HG02884 (cell line): ENCODE measurements at regions not wholly inside any gene's neighbourhood (a gene's known extent, or its start where the extent isn't known, plus 50 kb on each side); places are given as distances from the start of the nearest gene placed in this dataset.
"Not testable (repeated sequence)": the region's sequence is repeated elsewhere in the genome, so short reads cannot be mapped to it uniquely, and the experiment has no call there.

ENCODE experiments used
- ATAC-seq: cut with Tn5 transposase; IDR thresholded peaks from one replicate; pipeline ENCODE4 v1.9.1; 2021; ENCODE audit warnings: mild to moderate bottlenecking, moderate library complexity; ENCODE audit not compliant: unreplicated experiment

DNA sequence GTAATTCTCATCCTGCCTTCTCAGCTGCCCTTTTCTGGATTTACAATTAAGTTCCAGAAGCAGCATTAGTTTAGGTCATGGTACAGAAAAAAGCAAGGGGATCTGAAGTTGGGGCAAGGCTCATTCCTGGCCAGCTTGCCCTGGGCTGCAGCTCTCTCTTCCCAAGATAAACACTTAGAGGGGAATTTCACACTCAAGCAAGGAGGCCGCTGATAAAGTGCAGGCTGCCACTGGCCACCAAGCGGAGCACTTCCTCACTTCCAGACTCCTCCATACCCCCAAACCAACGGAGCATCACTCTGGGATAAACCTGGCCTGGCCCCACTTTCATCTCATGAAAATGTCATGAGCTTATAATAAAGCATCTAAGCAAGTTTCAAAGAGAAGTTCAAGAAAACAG lies 445.5 kb upstream of the MKI67 start:
- no peak for ATAC-seq

DNA sequence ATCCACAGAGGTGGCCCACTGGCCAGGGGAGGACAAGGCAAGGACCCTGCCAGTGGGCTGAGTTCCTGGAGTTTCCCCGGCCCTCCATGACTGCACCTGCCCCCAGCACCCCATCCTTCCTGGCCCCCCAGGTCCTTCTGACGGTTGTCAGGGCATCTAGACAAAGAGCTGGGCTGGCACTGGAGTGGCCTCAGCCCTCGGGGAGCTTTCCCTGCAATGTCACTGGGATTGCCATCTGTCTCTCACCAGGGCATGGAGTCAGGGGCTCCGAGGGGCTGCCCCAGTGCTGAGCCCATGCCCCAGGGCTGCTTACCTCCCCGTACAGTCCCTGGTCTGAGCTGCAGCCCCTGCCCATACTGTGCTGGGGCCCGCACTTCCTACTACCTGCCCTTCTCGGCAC lies 446.5 kb upstream of the MKI67 start:
- ATAC-seq = no peak

DNA sequence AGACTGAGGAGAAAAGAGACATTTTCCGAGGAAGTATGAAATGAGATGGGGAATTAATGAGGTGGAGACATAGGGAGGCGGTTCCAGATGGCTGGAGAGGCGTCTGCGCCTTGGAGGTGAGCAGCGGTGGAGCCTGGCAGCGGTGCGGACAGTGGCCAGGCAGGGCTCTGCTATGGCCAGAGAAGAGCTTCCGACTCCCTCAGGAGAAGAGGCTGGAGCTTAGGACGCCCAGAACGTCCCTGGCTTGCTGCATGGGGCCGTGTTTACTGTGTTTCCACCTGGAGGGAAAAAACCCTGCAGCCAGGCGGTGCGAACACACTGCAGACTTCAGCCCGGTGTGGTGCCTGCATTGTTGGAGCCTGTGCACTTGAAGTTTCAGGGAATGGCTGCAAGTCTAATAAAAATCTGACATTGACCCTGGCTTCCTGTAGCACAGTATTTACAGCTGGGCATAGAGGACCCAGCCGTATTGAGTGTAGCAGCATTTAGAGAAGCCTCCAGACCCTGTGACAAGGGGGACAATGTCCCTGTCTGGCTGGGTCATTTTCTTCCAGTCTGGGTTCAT lies 447.1 kb upstream of the MKI67 start:
- ATAC-seq = no peak

DNA sequence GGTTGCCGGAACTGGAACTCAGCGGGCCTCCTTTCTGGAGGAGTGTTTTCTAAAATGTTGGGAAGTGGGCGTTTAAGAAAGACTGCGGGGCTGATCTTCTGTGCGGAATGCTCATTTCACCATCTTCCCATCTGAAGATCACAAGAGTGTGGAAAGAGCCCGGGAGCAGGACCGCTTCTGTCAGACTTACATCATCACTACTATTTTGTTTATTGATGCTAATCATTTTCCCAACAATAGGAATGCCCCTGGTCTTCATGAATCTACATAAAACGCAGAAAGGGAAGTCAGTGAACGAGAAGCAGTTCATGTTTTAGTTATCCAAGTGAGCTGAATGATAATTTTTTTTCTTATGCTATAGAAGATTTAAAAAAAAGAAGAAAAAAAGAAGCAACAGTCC lies 447.8 kb upstream of the MKI67 start:
- no peak for ATAC-seq

DNA sequence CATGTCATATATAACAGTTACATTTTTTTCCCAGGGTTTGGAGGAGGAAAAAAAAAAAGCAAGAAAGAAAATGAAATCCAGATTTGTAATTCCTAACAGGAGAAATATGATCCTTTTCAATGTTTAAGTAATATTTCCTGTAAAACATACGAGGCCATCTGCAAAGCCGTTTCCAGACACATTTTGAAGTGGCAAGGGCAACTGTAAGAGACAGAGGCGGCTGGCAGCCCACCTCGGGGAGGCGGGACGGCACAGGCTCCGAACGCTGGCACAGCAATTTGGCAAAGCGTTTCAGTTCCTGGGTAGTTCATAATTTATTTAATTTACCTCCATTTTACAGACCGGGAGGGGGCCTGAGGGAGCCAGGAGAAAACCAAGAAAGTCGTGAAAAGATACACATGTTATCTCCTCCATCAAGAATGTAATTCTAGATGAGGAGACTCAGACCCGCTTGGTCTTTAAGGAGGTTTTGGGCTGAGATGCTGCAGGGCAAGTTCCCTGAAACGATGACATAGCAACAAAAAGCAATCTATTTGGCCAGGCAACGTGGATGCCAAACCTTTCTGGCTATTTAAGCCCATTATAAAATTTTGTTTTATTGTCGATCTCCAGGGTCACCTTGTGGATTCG lies 448.5 kb upstream of the MKI67 start:
- ATAC-seq = no peak

DNA sequence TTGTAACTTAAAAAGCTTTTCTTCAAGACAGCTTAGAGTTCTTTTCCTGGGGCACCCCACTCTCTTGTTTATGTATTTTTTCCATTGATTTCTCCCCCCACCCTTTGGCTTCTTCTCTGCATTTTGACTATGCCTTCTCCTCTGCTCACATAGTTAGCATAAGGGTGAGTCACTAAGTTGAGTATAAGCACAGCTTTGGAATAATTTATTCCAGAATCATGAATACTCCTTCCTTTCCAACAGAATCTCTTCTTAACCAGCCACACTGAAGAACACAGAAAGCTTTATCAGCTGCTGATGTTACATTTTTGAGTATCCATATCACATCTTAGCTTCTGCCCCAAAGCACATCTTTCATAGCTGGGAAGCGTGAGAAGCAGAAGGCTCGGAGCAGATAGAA lies 449.5 kb upstream of the MKI67 start:
- no peak for ATAC-seq

- ATAC-seq = no peak
Observed at GRCh38 chr10:128576336-128576735, 450.1 kb upstream of the MKI67 start.

DNA sequence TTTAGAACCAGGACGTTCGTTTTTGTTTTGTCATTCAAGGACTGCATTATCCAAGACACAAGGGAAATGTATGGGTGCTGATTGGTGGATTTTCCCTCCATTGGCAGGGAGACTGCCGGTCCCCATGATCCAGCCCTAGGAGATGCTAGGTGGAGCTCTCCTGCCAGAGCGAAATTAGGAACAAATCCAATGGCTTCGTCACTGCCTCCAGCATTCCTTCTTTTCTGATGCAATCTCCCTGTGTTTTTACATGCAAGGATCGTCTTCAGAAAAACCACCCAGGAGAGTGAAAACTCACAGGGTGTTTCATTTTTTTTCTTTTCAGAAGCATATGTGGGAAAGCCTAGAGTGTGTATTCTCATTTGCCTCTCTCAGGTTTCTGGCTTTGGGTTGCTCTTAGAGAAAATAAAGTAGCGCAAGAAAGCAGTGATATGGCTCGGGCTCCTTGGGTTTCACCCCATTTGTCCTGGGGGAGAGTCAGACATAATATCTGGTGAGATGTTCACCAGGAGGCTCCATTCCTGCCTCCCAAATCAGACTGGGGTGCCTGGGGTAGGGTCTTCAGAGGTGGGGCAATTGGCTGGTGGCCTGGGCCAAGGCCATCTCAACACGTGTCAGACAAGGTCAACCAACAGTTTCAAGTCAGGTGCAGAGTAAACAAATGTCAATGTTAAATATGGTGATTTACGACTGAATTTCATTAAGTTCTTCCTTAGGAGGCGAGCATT lies 450.9 kb upstream of the MKI67 start:
- ATAC-seq = no peak

GRCh38 chr10:128577958-128578750 lies 451.9 kb upstream of the MKI67 start:
- no peak for ATAC-seq

DNA sequence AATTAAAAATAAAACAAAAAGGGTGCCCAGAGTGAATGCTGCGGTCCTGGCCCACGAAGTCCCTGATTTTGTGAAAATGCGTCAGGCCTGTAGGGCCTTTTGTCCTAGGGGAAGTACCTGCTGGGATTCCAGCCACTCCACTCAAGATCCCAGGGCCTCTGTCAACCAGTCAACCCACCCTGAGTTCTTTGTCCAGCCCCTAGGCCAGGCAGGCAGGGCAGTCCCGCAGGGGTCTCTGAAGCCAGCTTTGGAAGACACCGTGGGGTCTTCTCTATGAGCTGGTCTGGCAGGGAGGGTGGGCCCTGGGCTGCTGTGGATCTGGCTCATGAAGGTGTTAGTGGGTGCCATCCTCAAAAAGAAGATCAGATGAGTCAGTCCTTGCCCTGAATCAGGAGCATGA lies 452.5 kb upstream of the MKI67 start:
- ATAC-seq = no peak

DNA sequence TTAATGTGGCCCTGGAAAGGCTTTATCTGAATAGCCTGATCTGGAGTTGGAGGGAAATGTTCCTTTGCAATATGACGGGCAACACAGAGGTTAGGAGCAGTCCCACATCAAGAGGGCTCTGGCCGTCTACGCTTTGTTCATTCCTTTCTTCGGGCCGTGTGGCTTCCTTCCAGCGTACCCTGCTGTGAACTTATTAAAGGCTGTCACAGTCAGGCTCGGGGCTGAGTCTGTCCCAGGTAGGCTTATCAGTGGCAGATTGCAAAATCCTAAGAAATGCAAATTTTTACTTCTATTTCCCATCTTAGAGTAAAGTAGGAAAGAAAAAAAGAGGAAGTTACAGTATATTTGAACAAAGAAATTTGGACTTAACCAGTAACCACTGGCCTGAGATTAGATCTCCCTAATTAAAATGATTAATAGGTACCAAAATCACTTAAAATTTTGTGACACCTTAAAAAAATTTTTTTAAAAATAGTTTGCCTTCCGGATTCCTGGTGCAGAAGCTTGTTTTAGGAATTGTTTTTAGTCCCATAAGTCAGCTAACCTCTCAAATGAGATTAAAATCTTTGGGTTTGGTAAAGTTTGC lies 453.1 kb upstream of the MKI67 start:
- ATAC-seq = no peak

GRCh38 chr10:128579901-128580300 lies 453.7 kb upstream of the MKI67 start:
- ATAC-seq = no peak

- not testable (repeated sequence) for ATAC-seq
Observed at GRCh38 chr10:128583125-128583524, 456.9 kb upstream of the MKI67 start.

- not testable (repeated sequence) for ATAC-seq
Observed at GRCh38 chr10:128586599-128586998, 460.4 kb upstream of the MKI67 start.

DNA sequence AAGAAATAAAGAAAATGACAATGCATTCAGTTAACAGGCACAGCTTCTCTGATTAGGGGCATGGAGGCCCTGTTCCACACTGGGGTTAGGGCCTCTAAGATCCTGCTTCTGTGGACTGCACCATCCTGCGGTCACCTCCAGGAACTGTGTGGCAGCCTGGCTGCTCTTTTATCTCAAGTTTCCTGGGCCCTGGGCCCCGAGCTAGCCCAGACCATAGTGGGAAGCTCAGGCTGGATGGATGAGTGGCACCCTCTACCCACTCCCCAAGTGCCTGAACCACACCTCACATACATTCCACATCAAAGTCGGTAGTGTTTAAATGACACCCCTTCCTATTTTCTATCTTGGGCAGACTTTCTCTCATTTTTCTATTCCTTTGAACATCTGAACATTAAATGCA lies 461.5 kb upstream of the MKI67 start:
- ATAC-seq = no peak

DNA sequence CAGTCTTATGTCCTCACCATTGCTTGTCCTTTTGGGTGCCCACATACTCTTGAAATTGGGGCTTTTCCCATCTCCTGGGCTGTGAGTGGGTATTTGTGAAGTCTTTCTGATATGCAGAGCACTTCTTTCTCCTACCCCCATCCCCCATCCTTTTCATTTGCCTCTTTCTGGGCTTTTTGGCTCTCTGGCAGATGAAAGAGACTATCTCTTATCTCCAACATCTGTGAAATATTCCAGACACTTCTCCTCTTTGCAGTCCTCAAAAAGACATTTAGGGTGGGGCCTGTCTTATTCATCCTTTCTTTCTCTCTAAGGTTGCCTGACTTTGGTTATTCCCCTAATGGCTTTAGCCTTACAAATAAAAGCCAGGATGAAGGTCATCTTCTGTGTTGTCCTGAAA lies 462.2 kb upstream of the MKI67 start:
- ATAC-seq = no peak

DNA sequence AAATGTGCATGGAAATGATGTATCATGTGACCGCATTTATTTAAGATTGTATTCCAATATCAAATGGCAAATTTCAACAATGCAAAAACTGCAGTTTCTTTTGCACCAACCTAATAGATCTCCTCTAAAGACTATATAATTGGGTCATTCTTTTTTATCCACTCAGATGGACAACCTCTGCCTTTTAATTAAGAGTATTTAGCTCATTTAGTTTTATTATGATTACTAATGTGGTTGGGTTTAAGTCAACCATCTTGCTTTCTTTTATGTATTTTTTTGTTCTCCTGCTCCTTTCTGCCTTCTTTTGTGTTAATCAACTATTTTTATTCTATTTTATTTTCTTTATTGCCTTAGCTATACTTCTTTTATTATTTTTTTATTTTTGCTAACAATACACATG lies 468.5 kb upstream of the MKI67 start:
- no peak for ATAC-seq

GRCh38 chr10:128596906-128597305 lies 470.7 kb upstream of the MKI67 start:
- no peak for ATAC-seq

DNA sequence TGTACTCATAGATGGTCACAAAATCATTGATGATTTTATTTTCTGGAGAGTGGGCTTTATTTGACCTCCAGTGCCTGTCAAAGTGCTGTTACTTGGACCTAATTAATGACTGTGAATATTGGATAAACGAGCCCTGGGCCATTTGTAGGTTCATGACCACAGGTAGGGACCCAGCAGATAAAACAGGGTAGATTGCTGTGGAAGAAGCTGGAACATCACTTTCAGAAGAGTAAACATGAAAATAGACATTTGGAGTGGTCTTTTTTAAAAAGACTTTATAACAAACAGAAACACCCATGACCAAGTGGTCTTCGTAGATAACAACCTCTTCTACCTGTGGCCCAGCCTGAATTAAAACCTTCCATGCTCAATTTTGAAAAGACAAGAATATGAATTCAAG lies 472.8 kb upstream of the MKI67 start:
- no peak for ATAC-seq

- no peak for ATAC-seq
Observed at GRCh38 chr10:128599538-128599937, 473.3 kb upstream of the MKI67 start.

DNA sequence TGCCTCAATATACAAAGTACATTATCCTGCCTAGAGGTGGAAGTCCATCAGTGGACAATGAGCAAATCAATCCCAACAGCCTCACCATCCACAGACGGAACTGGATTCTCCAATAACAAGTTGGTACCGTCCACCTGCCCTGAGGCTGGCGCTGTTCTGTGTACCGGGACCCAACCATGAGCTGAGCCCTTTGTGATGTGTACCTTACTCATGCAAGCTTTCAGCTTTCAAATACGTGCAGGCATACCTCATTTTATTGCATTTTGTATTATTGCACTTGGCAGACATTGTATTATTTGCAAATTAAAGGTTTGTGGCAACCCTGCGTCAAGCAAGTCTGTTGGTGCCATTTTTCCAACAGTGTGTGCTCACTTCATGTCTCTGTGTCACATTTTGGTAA lies 476.0 kb upstream of the MKI67 start:
- no peak for ATAC-seq
